Activated CD4-positive, alpha-beta T cell treated with anti-CD3 and anti-CD28 coated beads, Interleukin-10, Interleukin-2, amounts not matched to agents 100 ng/mL and 50 ng/mL, durations not matched to agents 16 hours and 8 hours (primary cell): ENCODE measurements at regions not wholly inside any gene's neighbourhood (a gene's known extent, or its start where the extent isn't known, plus 50 kb on each side); places are given as distances from the start of the nearest gene placed in this dataset.

Source experiments
- DNase-seq: peaks from one replicate; pipeline ENCODE4 v3.0.0-alpha.2; 2020

DNA sequence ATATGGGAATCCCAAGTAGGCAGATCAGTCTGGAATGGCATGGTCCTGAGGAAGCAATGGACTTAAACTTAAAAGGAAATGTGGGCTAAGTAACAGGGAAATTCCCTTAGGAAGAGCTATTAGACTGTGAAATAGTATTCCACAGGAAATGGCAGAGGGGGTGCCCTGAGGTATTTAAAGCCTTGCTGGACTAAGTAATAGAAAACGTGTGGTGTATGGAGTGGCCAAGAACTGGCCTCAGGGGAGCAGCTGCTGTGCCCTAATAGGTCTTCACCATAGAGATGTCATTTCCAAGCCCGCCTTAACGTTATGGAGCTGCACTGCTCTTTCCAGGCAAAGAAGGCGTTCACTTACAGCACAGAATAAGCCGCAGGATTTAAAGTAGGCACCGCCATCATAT is 365.2 kb upstream of the ZMIZ1 start:
- DNase-seq, result no peak

DNA sequence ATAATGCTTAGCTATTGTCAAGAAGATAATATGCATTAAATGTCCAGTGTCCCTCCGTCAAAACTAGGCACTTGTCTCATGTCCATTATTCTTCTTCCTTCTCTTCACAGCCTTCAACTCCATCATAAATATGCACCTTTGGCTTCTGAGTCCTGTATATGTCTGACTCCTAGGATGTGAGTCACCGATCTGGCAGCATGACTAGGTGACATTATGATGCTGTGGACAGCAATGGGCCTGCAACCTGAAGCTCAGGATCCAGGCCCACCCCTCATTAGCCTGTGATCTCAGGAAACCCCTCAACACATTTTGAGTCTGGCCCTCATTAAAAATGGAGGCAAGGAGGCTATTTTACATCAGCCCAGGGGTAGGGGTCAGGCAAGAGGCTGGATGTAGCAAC is 362.5 kb upstream of the ZMIZ1 start:
- DNase-seq, result no peak

DNA sequence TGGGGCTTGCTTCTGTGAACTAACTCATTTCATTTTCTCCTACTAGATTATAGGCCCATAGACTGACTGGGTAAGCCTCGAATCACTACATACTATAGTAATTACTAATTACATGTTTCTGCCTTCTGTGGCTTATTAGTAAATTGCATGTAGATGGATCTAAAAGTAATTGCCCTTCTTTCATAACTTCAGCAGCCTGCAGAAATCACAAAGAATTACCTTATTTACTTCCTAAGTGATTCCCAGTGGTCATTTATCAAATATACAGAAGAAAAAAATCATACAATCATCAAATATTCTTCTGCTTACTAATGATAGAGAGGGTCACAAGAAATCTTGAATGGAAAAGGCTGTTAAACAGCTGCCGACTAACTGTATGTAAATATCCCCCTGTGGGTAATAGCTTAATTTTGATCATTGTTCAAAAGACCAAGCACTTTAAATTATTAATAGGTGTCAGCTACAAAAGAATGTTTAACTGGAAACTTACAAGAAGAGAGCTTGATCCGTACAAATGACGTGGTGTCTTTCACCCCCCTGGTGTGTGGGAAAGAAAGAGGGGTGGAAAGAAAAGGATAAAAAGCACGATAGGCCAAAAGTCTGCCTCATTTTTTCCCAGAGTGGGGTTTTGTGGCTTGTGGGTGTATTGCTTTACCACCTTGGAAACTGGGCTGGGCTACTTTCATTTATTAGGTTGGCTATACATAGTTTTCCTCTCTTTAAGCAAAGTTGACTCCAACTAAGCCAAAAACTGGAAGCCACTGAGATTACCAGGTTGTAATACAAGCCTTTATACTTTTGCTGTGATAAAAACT is 361.8 kb upstream of the ZMIZ1 start:
- DNase-seq, result peak; percentile 3

DNA sequence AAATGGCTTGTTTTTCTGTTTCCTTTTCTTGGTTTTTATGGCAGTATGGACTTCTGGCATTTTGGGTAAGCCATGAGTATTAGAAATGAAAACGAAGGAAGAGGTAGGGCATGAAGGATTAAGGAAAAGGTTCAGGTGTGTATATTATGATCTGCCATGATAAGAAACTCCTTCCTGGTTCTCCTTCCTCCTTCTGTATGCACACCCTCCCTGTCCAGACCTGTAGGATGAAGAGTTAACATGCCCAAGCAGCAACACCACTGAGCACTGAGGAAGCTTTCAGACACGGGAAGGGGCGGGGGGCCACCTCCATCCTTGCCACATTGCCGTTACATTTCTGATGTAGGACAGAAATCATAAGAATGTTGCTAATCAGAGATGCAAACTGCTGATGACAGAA is 361.0 kb upstream of the ZMIZ1 start:
- DNase-seq, result no peak

DNA sequence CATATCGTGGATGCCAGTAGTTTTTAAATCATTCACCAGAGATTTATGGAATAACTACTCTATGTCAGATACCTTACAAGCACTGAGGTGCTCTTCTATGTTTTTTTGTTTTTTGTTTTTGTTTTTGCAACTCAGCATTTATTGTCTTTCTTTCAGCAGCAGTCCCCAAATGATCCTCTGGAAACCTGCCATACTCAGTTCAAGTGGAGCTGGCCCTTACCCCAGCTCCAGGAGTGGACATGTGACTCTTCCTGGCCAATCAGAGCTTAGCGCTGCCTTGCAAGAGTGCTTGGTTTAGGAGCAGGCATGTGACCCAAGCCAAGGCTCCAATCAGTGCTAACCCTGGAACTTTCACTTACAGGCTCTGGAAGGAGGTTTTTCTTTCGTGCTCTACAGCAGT is 356.6 kb upstream of the ZMIZ1 start:
- DNase-seq, result no peak

DNA sequence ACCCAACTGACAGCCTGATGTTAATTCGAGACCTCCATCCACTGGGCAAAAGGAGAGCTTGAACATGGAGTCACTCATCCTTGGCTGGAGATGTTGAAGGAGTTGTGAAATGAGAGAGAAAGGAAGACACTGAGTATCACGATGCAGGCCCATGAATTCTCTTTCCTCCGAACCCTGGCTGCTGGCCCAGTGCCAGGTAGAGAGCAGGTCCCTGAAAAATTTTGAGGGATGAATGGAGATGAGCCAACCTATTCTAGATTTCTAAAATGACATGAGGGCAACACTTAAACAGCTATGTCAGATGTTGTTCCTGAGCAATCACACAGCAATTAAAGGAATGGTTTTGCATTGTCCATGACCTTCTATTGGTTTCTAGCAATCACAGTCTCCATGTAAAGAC is 355.1 kb upstream of the ZMIZ1 start:
- no peak for DNase-seq

DNA sequence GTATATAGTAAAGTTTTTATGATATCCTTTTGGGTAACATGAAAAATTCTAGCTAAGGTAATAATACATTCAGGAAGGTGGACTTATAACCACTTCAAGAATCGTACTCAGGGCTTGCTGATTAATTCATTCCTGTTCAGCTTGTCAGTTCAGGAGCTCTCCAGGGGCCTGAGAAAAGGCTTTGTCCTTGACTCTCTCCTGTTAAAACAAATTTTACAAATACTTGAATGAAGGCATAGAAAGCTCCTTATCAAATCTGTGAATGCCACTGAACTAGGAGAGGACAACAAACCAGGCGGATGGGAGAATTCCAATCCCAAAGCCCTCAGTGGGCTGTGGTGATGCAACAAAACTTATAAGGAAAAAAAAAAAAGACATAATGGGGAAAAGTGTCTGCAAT is 354.5 kb upstream of the ZMIZ1 start:
- DNase-seq, result no peak

DNA sequence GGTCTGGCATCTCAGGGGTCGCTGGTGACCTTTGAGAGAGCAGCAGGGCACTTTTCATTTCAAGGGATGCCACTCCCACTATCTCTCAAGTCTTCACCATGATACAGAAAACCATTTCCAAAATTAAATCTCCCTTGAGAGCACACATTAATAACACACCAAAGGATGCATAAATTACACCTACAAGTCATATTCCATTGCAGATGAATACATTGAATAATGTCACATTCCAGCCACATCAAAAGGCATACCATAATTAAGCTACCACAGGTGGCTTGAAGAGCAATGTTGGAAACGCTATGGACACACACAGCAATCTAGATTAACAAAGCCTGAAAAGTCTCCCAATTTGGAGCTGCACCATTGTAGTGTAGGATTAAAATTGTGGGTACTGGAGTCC is 353.3 kb upstream of the ZMIZ1 start:
- DNase-seq, result no peak

DNA sequence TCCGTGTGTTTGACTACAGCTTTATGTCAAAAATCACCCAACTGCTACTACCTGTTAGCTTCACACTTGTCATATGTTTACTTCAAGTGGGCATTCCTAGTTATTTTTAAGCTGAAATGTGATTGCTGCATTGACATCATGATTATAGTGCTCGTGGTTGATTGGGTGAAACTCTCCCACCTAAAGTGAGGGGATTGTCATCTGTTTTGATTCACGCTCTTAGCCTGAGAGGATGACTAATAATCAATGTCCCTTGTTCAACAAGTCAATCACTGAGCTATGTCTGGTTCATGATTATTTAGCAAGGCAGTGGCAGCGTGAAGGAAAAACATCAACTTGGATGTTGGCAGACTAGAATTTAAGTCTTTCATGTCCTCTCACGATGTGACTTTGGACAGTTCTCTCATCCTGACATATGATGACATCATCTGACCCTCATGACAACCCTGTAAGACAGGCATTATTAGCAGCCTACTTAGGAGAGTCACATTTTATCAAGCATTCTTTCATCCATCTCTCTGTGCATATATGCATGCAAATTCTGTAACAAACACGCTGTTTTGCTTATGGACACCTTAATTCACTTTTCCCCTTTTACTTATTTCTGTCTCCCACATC is 352.6 kb upstream of the ZMIZ1 start:
- DNase-seq, result no peak

DNA sequence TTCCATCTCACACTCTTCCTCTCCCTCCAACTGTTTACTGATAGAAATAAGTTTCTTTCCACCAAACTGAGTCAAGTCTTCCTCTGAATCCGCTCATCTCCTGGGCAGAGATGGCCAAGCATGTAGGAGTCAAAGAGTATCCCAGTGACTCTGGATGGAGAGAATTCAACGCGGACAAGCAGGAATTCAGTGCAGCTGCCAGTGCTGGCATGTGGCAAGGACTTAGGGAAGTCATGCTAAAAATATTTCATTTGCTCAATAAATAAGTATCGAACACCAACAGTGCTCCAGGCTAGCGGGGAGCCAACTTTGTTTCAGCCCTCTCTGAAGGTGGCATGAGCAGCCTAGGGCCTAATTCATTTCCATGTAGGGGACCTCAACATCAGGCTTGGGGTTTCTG is 351.6 kb upstream of the ZMIZ1 start:
- no peak for DNase-seq

DNA sequence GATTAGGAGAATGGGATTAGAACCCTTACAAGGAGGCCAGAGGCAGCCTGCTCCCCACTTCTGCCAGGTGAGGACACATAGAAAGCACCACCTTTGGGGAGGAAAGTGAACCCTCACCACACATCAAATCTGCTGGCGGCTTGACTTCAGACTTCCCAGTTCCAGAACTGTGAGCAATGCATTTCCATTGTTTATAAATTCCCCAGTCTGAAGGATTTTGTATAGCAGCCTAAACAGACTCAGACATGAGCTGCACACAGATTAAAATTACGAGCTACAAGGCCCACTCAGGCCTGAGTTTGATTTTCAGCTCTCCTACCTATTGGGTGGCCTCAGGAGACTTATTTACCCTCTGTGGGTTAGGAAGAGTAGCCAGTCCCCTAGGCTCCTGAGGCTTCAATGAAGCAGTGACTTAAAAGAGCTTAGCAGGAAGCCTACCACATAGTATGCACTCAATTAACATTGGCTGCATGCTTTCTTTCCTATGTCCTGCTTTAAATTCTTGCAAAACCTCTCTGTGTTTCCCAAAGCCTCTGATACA is 350.7 kb upstream of the ZMIZ1 start:
- no peak for DNase-seq

DNA sequence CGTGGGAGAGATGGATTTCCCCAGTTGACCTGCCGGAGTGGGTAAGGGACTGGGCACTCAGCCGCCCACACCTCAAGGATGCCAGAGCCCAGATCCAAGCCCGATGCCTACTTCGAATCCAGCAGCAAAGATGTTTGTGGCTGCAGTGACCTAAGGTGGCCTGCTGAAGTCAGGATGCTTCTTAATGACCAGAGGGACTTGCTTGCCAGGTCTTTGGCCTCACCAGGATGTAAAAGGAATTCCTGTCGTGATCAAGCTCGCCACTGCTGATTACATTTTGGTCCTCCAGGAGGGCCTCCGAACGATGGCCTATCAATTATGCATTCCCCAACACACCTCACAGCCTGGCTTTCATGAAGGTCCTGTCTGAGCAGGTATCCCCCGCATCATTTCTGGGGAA is 349.5 kb upstream of the ZMIZ1 start:
- DNase-seq, result no peak

DNA sequence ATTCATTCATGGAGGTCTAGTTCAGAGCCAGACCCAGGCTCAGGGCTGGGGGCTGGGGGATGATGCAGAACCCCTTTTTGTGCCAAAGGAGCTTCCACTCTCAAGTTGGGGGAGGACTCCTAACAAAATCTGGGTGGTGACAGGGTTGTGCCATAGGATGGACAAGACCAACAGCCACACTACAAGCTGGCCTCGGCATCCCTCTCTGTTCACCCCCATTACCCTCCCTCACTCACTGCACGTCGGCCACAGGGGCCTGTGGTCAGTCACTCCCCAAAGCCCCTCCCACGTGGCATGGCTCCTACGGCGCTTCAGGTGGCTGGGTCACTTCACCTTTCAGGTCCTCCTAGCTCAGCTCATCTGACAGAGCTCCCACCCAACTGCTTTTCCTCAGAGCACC is 348.7 kb upstream of the ZMIZ1 start:
- DNase-seq, result no peak

DNA sequence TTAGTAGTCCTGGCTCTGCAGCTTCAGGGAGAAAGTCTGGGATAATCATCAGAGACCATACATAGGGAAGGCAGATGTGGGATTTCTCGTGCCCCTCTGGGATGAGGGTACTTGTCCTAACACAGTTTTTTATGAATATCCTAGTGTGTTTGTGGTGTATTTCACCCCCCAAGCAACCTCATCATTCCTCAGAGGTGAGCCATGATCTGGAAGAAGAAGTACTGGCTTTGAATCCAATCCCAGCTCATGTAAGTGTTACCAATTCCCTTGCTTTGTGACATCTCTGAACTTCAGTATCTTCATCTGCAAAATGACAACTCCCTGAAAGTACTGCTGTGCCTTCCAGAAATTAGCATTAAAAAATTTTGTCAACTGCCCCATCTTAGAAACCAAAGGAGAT is 347.5 kb upstream of the ZMIZ1 start:
- no peak for DNase-seq

DNA sequence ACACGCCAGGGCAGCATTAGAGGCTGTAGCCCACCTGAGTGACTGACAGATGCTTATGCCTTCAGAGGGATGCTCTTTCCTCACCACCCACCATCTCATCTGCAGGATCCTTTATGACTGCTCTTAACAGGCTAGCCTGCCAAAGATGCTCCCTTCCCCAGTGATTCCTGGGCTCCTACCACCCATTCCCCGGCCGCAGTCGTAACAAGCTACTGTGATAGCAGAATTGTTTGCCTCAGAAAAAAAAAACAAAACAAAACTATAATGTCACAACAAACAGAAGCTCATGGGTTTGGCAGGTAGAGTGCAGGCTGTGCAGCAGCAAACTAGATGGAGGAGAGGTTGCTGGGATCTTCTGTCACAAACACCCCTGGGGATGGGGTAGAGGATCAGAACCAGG is 343.9 kb upstream of the ZMIZ1 start:
- no peak for DNase-seq

DNA sequence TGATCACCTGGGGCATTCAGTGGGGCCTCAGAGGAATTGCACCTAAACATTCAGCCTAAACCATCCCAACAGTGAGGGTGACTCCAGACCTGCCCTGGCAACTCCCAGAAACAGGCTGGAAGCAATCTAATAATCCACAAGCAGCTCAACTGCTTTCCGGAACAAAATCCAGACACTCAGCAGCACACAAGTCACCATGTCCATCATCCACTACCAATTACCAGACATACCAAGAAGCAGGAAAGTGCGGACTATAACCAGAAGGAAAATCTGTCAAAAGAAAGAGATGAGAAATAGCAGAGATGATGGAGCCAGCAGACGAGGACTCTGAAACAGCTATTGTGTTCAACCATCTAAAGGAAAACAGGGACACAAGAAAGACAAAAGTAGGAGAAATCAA is 342.6 kb upstream of the ZMIZ1 start:
- DNase-seq, result no peak

DNA sequence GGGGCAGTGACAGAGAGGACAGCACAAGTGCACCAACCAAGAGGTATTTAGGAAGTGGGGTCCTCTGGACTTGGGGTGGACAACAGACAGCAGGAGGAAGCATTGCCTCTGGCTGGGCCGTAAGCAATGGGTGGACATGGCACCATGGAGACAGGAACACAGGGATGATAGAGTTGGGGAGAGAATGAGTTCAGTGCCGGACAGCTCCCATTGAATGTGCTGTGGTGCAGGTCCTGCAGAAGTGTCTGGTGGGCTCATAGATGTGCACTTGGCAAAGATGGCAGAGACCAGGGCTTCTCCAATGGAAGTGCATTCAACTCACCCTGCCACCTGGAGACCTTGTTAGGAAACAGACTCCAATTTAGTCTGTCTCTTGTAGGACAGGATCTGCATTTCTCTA is 341.5 kb upstream of the ZMIZ1 start:
- DNase-seq, result no peak

DNA sequence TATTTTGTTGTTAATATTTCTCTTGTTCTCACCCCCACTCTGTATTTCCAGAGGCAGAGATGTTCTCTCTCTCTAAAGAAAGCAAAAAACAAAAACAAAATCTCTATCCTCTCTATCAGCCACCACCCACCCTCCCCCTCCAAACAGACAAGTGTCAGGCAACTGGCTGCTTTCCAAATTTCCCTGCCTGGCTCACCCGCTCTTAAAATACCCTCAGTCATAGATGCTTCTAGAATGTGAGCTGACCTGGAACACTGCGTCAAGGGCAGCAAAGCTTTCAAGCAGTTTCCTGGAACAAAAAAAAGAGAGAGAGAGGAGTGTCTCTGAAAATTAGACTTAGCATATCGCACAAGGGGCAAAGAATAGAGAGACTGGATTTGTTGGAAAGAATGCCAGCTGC is 341.0 kb upstream of the ZMIZ1 start:
- no peak for DNase-seq

DNA sequence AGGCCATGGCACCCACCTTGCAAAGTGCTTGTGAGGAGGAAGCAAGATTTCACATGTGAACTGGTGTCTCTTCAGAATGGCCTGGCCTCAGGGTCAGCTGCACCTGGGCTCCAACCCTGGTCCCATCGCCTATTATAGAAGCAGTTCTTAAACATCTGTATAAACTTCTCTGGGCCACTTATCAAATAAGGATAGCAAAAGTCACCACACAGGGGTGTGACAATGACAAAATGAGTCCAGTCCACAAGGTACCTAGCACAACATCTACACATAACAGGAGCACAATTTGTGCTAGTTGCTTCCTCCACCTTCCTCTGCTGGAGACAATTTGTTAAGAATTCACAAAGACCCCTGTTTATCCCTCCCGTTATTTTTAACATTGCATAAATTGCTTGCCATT is 340.6 kb upstream of the ZMIZ1 start:
- DNase-seq, result no peak

DNA sequence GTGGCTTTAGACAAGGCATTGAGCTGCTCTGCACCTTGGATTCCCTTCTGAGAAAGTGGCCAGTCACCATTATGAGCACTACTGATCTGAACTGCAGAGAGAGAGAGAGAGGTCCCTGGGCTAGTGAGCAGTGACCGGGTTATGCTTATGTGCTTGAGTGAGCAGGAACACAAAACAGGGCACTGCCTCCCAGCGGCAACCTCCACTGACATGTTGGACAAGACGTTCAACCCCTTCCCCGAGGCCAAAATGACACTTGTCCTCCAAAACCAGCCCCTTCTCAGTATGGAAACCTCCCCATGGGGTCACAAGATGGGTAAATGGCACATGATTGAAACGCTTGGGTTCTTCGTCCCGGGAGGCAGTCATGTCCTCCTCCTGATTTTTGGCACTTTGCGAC is 339.4 kb upstream of the ZMIZ1 start:
- DNase-seq, result no peak

DNA sequence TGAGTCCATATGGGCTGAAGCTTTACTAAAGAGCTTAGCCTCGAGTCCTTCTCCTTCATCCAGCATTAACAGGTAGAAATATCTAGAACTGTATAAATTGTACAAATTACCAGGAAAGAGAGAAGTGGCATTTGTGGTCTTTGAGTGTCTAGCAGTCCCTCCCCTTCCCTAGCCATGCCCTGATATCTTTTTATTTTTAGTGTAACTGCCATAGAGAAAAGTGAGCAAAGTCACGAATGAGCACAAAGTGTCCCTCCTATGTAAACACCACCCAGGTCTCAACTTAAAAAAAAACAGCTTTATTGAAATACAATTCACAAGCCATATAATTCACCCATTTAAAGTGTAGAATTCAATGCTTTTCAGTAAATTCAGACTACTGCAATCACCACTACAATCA is 339.0 kb upstream of the ZMIZ1 start:
- DNase-seq, result no peak

DNA sequence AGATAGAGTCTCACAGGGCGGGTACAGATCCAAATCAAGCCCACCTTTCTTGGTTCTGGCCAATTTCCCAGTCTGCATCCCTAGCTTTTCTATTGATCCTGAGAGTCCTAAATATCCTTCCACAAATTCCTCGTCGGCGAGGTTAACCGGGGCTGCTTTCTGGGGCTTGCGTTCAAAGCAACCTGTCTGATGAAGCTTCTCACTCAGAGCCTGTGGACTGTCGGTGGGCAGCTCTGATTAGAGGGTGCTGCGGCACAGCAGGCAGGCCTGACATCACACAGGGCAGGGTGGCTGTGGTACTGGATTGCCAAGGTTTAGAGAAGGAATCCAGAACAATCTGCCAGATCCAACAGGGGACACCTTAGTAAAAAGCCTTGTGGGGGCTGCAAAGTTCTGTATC is 338.0 kb upstream of the ZMIZ1 start:
- no peak for DNase-seq

DNA sequence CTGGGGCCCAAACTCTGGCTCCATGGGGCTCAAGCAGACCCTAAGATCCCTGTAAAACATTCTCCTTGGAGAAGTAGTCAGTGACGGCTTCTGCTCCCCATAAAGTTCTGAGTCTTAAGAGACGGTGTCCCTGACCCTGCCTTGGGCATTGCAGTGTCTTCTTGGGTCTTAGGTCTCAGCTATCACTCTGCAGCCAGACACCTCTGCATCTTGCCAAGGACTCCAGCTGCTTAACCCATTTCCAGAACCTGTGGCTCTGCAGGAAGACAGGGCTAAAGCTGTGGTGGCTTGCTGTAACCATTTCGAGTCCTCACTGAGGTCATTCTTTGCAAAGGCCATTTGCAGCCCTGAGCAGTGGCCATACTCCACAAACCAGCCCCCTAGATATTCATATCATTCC is 337.1 kb upstream of the ZMIZ1 start:
- DNase-seq, result no peak

DNA sequence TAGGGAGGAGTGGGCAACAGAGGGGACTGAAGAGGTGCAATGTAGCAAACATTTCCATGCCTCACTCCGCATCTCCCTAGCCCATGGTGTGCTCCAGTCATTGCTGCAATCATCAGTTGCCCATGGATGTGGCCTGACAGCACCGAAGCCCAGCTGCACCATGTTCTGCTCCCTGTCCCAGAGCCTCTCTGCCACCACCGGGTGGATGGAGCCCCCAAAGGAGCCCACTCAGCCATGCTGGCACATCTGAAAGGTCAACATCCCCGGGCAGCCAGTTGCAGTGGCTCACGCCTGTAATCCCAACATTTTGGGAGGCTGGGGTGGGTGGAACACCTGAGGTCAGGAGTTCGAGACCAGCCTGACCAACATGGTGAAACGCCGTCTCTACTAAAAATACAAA is 336.4 kb upstream of the ZMIZ1 start:
- no peak for DNase-seq
